ENCODE measurements at regions not wholly inside any gene's neighbourhood (a gene's known extent, or its start where the extent isn't known, plus 50 kb on each side); places are given as distances from the start of the nearest gene placed in this dataset.

GRCh38 chr6:40898073-40898472, 140.9 kb downstream of the UNC5CL start:
- H3K4me2 ChIP-seq (ENCODE audit: insufficient read depth in 1 of 2, low read depth in 2 of 2, low read length in 2 of 2) = no peak overlapping the region
- no peak overlapping the region for H3K27ac ChIP-seq (ENCODE audit: low read depth, low read length)
- no peak overlapping the region for H3K4ac ChIP-seq (replicated peaks; ENCODE audit: insufficient read length, low read depth, low read length)
- H2BK12ac ChIP-seq (ENCODE audit: low read depth, low read length) = no peak overlapping the region
- no peaks in the 10 kb centered on the region for H4K20me1 ChIP-seq (replicated peaks in 1 of 2; ENCODE audit: control insufficient read depth in 1 of 2, insufficient read depth in 2 of 2, low read length in 2 of 2)
- no peaks in the 10 kb centered on the region for H3K9me3 ChIP-seq (ENCODE audit: insufficient read depth in 2 of 2, low read depth in 1 of 2, low read length in 1 of 2)
- H4K5ac ChIP-seq (ENCODE audit: insufficient read length, low read depth, low read length) = no peak overlapping the region
- H3K79me2 ChIP-seq (ENCODE audit: control insufficient read depth in 1 of 2, insufficient read depth in 2 of 2, low read length in 2 of 2) = no peaks in the 10 kb centered on the region
- H4K8ac ChIP-seq (ENCODE audit: extremely low read depth, insufficient read depth, low read length) = no peak overlapping the region
- H3K14ac ChIP-seq (ENCODE audit: insufficient read length) = no peak overlapping the region
- H3K23me2 ChIP-seq (ENCODE audit: low read depth, low read length) = no peaks in the 10 kb centered on the region
- no peak overlapping the region for H2BK20ac ChIP-seq (ENCODE audit: low read length)
- no peak overlapping the region for H3K56ac ChIP-seq (replicated peaks; ENCODE audit: insufficient read length, low read depth, low read length)
- no peaks in the 10 kb centered on the region for H3K4me1 ChIP-seq (replicated peaks in 1 of 4; ENCODE audit: control insufficient read depth in 3 of 4, insufficient read depth in 4 of 4, low read length in 3 of 4)
- no peak overlapping the region for H2AFZ ChIP-seq (ENCODE audit: low read length)
- ChIA-PET POLR2A (ENCODE audit: partially characterized antibody) (interaction anchor here (1.0 kb wide), 1 partner anchor 130 kb away, joined by 3 read pairs; no protein-coding TSS in a partner anchor), CTCF (ENCODE audit: partially characterized antibody) (interaction anchor here (1.0 to 12.8 kb wide), 6 partner anchors 8 to 139 kb away, joined by 3 to 199 read pairs (median 5); no protein-coding TSS in a partner anchor)
- H4K91ac ChIP-seq (replicated peaks; ENCODE audit: insufficient read length, low read length) = no peak overlapping the region
- WGBS, 2 experiments (ENCODE audit: extremely low coverage in 1 of 2, insufficient coverage in 1 of 2, insufficient read length in 1 of 2, insufficient replicate concordance in 2 of 2, low coverage in 1 of 2, low lambda C conversion rate in 2 of 2, missing lambda C conversion rate in 1 of 2) = 86% methylated on average over 1 of the region's 1 CpG; no CpG with 5 or more reads in 1 of the 2 experiments
- H2BK5ac ChIP-seq (ENCODE audit: low read depth, low read length) = no peak overlapping the region
- H2AK5ac ChIP-seq (ENCODE audit: low read depth, low read length) = no peak overlapping the region
- H3K27me3 ChIP-seq (replicated peaks in 1 of 4; ENCODE audit: control insufficient read depth in 3 of 4, extremely low read depth in 1 of 4, insufficient read depth in 3 of 4, low read length in 3 of 4) = peaks cover 0 to 10% (median 6%) of the 10 kb centered on the region in 4 experiments; a peak in 4 of 7 replicates
- FAIRE-seq (no peak), DNase-seq (ENCODE audit: low read depth in 1 of 2, low spot score in 2 of 2) (no peak)
- no peaks in the 10 kb centered on the region for H3K36me3 ChIP-seq (ENCODE audit: control insufficient read depth in 2 of 4, insufficient read depth in 4 of 4, low read length in 3 of 4)
- no peak overlapping the region for H2BK15ac ChIP-seq (ENCODE audit: low read length)
- H3K23ac ChIP-seq (ENCODE audit: insufficient read length) = no peak overlapping the region
- H3K4me3 ChIP-seq (ENCODE audit: extremely low read depth in 1 of 4, insufficient read depth in 2 of 4, low read depth in 3 of 4, low read length in 4 of 4) = no peak overlapping the region
- H3K9ac ChIP-seq (replicated peaks in 1 of 4; ENCODE audit: extremely low read depth in 1 of 4, low read depth in 3 of 4, low read length in 3 of 4) = no peak overlapping the region
- no peak overlapping the region for H2BK120ac ChIP-seq (replicated peaks; ENCODE audit: low read depth, low read length)
- no peaks in the 10 kb centered on the region for H3K79me1 ChIP-seq (ENCODE audit: low read depth, low read length)
- no peak overlapping the region for H3K18ac ChIP-seq (ENCODE audit: extremely low read depth, low read length)
- TF ChIP-seq ATF2 (IDR thresholded peaks at IDR 0.05; ENCODE audit: low read length) = no peak
